NCI-H748 treated with DMSO at 0.1 percent for 48 hours (cell line): ENCODE measurements at regions not wholly inside any gene's neighbourhood (a gene's known extent, or its start where the extent isn't known, plus 50 kb on each side); places are given as distances from the start of the nearest gene placed in this dataset.
"Not testable (repeated sequence)": the region's sequence is repeated elsewhere in the genome, so short reads cannot be mapped to it uniquely, and the experiment has no call there.

Experiments
- DNase-seq: peaks from one replicate; lab custom pipeline; 2025; lab: John Stamatoyannopoulos, UW

DNA sequence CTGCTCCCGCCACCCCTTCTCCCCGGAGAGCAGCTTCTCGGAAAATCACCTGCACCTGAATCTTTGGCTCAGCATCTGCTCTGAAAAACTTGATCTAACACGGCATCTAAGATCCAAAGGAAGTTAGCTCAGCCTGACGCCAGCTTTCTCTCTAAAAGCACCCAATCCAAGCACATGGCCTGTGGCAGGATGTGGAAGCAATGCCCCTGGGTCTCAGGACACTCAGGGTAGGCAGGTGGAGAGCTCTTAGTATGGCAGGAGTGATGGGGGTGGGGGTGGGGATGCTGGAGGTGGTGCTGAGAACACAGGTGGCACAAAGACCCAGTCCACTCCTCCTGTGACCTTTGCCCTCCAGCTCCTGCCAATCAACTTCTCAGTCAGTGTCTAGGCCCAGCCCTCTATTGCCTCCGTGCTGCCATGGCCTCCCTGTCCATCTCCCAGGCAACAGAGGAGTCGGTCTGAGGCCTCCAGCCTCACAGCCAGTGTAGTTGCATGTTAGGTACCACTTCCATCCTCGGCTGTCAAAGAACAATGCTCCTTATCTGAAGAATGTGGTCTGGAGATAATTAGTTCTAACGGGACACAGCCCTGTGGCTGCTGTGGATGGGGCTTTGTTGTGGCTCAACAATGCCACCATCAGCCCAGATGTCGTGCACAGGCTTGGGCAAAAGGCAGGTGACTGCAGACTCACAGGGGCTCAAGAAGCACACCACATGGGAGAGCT lies 180.0 kb upstream of the C14orf180 start:
- no peak for DNase-seq

DNA sequence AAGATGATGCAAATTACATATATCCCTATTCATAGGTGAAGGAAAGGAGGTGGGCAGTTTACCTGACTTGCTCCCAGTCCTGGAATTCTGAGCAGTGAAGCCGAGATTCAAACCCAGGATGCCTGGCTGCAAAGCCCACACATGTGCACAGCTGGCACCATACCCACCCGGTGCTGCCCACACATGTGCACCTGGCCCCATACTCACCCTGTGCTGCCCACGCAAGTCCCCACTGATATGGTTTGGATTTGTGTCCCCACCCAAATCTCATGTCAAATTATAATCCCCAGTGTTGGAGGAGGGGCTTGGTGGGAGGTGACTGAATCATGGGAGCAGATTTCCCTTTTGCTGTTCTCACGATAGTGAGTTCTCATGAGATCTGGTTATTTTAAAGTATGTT lies 179.2 kb upstream of the C14orf180 start:
- no peak for DNase-seq

DNA sequence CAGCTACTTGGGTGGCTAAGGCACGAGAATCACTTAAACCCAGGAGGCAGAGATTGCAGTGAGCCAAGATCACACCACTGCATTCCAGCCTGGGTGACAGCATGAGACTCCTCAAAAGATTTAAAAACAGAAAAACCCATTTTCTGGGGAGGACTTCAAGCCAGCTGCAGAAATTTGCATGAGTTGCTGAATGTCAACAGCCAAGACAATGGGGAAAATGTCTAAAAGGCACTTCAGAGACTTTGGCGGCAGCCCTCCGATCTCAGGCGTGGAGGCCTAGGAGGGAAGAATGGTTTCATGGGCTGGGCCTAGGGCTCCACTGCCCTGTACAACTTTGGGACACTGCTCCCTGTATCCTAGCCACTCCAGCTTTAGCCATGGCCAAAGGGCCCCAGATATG lies 177.8 kb upstream of the C14orf180 start:
- no peak for DNase-seq

DNA sequence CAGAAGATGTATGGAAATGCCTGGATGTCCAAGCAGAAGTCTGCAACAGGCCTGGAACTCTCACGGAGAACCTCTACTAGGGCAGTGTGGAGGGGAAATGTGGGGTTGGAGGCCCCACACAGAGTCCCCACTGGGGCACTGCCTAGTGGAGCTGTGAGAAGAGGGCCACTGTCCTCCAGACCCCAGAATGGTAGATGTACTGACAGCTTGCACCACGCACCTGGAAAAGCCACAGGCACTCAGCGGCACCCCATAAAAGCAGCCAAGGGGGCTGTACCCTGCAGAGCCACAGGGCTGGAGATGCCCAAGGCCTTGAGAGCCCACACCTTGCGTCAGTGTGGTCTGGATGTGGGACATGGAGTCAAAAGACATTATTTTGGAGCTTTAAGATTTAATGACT lies 177.3 kb upstream of the C14orf180 start:
- DNase-seq: not testable (repeated sequence)

DNA sequence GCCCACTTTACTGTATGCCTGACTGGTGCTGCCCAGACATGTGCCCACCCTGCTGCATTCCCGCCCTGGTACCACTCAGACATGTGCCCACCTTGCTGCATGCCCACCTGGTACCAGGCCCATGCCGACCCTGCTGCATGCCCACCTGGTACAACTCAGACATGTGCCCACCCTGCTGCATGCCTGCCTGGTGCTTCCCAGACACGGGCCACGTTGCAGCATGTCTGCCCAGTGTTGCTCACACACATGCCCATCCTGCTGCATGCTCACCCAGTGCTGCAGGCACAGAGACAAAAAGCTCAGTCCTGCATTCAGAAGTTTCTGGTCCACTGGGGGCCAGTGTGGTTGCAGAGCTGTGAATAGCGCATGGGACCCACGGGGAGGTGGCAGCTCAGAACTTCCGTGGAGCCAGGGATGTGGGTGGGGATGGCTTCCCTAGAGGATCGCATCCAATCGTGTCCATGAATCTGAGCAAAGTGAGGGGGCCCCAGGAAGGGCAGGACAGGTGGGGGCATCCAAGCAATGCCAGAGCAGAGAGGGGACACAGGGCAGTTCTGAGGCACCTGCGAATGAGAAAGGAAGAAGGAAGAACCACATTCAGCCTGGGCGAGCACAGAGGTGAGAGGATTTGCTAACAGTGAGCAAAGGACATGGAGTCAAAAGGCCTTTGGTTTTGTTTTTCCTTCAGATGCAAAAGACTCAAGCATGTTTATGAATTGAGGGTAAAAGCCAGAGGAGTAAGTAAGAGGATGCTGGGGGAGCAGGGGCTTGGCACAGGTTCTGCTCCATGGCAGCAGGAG lies 175.9 kb upstream of the C14orf180 start:
- no peak for DNase-seq

DNA sequence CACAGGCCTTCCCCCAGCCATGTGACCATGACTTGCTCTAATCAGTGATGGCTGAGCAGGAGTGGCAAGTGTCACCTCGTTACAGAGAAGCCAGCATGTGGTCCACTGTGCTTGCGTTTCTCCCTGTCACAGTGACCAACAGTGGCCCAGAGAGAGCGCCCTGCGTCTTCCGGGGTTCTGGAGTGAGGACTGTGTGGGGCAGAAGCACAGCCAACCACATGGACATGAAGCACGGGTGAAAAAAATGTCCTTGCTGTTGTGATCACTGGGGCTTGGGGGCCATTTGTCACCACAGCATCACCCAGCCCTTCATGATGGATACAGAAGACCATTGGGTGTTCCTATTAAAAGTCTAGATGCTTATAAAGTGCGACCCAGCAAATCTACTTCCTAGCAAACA lies 174.6 kb upstream of the C14orf180 start:
- DNase-seq: no peak

DNA sequence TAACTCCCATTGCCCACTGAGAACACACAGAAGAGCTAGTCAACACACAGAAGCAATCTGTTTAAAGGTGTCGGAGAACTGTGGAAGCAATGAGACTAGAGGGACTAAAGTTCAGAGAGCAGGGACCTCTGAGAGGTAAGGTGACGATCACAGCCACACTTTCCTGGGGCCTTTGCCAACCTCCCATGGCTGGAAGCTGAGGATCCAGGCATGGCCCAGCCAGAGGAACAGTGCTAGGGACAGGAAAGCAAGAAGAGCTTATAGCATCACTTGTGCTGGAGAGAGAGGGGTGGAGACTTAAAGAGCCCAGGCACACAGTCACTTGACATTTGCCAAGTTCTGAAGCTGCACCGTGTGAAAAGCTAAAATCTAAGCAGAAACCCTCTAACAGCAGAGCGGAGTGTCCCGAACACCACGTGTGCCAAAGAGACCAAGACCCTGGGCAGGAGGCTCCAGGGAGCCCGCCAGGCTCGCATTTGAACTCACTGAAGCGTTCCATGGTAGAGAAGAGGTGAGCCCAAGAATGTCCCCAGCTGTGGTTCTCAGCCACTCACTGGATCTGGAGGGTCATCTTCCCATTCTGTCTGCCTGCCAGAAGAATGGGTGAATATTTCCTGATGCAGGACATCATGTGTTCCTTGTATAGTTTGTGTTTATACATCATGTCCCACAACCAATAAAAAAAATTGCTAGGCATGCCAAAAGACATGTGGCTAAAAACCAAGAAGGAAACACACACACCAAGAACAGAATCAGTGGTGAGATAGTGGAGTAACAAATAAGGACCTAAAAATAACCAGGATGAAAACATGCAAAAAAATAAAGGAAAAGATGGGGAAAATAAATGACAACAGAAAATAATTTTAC lies 174.0 kb upstream of the C14orf180 start:
- DNase-seq: no peak

DNA sequence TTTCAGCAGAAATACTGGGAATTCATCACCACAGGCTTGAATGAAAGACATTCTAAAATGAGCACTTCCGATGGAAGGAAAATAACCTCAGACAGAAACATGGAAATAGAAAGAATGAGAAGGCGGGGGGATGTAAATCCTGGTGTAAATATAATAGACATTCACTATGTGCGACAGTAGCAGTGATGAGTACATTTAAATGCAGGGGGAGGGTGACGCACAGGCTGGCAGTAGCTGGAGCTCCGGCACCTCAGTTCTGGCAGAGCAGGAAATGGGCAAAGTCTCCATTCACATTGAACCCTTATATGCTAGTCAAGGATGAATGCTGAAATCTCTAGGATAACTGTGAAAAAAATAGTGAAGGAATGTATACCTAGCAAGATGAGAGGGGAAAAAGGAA lies 172.7 kb upstream of the C14orf180 start:
- no peak for DNase-seq

DNA sequence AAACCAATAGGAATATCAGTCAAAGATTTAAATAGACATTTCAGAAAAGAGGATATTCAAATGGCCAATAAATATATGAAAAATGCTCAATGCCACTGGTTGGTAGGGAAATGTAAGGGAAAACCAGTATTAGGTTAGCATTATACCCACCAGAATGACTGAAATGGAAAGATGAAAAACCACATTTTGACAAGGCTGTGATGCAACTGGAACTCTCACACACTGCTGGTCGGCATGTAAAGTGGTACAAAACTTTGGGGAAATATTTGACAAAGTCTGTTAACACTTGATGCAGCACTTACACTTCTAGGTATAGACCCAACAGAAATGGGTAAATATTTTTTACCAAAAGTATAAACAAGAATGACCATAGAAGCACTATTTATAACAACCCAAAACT lies 163.2 kb upstream of the C14orf180 start:
- no peak for DNase-seq

DNA sequence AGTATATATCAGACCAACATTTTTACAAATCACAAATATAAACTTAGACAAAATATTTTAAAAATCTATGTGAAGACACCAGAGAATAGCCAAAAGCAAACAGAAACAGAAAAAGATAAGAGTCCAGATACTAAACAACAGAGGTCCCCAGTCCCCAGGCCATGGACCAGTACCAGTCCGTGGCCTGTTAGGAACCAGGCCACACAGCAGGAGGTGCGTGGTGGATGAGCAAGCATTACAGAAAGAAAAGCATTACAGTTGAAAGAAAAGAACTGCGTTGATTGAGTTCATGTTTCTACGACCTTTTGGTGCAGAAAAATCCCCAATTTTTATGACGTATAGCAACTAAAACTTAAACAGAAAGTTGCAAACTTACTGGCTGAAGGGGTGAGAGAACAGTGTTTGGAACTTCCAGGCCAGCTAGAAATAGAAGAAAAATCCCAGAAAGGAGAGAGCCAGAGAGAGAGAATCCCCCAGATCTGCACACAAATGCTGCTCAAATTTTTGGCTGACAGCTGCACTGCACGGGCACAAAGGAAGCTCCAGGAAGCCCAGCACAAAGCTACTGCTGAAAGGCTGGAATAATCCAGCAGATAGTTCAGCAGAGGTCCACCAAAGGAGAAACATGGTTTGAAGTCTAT lies 159.6 kb upstream of the C14orf180 start:
- DNase-seq: no peak

DNA sequence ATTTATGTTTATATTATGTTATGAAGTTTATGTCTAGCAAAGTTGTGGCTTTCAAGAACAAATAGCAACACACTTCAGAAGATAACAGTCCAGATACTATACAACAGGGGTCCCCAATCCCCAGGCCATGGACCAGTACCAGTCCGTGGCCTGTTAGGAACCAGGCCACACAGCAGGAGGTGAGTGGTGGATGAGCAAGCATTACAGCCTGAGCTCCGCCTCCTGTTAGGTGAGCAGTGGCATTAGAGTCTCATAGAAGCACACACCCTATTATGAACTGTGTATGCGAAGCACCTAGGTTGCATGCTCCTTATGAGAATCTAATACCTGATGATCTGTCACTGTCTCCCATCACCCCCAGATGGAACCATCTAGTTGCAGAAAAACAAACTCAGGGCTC lies 159.0 kb upstream of the C14orf180 start:
- not testable (repeated sequence) for DNase-seq

DNA sequence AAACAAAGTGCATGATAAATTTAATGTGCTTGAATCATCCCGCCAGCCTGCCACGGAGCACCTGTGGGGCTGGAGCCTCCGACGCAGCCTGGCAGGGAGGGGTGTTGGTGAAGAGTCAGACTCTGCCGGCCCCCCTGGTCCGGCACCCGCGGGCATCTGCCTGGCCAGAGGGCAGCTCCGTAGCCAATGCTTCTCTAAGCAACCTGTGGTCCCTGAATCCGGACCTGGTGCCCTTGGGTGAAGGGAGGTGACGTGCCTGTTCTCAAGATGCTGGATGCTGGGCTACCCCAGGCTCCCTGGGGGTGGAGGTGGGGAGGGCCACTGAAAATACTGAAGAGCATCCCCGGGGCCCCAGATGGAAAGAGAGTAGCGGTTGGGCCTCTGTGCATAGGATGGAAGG lies 158.6 kb upstream of the C14orf180 start:
- DNase-seq: no peak

DNA sequence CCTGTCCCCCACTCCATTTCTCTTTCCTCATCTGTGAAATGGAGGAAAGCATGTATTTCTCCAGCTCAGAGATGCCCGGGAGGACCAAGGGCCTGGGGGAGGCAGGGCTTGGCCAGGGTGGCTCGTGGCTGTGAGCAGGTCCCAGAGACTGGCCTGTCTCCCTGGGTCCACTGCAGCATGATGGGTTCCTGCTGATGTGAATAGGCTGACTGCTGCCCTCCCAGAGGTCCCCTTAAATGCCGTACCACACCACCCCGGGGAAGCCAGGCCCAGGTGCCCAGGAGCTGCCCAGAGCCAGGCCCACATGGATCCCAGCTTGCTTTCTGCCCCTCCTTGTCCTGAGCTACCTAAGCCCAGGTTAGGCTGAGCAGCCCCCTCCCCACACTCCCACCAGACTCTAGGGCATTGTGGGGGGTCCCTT lies 158.2 kb upstream of the C14orf180 start:
- DNase-seq: no peak

DNA sequence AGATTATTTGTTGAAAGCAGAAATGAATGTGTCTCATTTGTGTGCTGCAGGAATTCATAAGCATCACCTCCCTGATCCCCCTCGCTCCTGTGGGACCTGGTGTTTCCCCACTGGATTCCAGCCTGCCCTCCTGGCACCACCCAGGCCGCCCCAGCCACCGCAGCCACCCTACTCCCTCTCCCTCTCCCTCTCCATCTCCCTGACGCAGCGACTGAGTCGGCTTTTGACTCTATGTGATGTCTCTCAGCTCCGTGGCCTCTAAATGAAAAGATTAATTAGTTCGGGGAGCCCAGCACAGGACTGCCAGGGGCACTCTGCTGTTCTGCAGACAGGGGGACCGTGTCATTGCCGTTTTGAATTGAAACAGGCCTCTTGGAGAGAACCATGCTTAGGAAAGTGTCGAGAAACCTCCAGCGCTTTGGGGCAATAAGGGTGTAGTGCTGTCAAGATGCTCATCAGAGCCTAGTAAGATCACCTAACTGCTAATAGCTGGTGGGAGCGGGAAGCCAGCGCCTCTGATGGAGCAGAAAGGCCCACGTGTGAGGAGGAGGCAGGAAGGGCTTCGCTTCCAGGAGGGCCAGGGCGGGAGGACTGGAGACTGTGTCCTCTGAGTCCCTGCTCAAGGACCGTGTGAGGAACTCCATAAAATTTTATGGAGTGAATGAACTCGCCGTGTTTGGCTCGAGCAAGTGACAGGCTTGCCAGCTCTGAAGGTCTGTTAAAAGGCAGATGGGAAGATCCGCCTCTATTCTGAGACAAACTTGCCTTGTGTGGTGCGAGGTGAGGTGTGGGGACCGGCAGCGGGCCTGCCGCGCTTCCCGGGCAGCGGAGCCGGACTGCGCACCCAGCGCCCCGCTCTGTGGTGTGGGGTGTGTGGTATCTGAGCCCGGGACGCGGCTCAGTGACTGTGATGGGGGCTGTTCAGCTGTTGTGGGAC lies 157.4 kb upstream of the C14orf180 start:
- no peak for DNase-seq

DNA sequence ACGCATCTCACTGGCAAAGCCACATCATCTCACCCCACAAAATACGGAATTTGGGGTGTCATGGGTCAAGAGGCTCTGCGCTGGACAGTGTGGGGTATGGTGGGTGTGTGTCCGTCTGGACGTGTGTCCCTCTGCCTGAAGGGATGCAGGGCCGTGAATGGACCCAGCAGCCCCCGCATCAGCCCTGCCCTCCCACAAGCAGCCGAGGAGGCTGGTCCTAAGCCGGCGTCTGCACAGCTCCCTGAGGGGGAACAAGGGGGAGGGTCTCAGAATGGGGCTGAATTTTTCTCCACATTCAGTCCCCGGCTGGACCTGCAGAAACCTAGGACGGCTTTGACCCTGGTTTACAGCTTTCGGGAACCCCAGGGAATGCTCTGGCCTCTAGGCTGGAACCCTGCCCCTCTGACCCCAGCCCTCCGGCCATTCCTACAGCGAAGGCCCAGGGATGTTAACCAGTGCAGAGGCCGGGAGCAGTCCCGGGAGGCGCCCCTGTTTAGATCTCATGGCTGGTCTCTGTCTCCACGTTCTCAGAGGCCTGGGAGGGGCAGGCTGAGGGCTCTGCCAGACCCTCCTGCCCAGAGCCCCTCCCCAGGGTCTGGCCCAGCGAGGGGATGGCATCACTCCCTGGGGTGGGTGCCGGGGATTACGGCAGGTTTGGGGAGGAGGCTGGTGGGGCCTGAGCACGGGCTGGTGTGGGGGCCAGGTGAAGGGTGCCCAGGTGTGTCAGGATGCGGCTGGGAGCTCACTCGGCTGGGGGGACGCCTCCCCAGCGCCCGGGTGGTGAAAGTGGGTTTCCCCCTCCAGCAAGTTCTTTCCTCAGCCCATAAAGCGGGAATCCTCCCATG lies 156.5 kb upstream of the C14orf180 start:
- DNase-seq: no peak

DNA sequence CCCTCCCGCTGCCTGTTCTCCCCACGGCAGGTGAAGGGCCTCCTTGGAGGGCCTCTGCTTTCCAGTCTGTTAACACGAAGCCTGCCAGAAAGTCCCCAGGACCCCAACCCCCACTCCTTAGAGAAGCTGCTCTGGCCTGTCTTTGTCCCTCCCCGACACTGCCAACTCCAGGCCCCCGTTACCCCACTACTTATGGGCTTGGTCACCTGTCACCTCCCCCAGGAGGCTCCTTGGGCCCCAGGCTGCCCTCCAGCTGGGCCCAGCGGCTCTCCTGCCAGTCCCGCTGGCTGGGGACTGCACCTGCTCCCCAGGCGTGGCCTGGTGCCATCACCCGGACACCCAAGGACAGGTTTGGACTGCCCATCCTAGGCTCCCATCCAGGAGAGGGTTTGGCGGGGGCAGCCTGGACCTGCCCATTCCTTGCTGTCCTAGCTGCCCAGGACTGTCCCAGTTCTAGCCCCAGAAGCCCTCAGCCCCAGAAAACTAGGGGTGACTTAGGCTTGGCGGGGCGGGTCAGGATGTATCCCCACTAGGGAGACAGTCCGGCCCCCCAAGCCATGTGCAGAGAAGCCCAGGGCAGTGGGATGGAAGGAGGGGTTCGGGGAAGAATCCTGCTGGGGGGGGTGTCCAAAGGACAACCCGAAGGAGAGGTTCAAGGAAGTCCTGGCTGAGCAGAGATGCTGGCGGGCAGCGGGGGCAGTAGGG lies 155.7 kb upstream of the C14orf180 start:
- DNase-seq: no peak

DNA sequence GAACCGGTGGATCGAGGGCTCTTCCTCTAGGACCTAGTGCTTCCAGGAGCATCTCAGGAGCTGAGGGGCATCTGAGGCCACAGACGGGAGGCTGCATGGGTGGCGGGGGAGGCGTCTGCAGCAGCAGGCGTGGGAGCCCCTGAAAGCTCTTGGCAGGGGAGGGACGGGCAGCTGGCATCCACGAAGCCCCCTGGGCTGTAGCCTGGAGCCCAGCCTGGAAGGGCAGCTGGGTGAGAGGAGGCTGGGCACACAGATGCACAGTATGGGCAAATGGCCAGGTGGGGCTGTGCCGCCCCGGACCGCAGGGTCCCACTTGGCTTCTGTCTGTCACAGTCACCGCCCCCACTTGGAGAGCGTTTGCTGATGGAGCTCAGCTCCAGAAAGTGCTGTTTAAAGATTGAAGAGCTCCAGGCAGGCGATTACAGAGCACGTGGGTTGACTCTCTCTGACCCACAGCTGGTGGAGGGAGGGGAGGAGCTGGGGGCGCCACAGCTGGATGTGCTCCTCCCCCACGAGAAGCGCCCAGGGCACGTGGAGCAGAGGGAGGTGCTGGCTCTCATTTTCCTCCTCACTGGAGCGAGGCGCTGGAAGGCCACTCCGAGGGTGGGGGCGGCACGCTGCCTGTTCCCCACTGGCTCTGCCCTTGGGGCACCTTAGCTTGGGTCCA lies 155.0 kb upstream of the C14orf180 start:
- no peak for DNase-seq

DNA sequence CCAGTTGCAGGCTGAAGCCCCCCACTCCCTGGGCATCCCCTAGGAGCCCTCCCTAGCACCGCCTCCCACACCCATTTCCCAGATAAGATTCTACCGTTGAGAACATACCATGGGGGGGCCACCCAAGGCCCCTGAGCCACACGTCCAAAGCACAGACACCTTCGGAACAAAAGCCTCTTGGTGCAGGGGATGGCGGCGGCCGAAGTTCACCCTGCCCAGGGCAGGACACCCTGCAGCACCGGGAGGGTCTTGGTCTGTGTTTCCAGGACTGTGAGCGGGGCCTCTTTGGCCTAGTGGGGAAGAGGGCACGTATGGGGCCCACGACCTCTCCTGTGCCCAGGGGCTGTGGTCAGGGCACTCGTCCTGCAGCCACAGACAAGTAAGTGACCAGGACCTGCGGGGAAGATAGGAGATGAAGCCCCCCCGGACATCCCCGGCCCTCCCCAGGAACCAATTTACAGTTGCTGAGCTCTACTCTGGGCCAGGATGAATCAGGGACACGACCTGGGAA lies 154.3 kb upstream of the C14orf180 start:
- no peak for DNase-seq
